ENCODE measurements at regions not wholly inside any gene's neighbourhood (a gene's known extent, or its start where the extent isn't known, plus 50 kb on each side); places are given as distances from the start of the nearest gene placed in this dataset.

DNA sequence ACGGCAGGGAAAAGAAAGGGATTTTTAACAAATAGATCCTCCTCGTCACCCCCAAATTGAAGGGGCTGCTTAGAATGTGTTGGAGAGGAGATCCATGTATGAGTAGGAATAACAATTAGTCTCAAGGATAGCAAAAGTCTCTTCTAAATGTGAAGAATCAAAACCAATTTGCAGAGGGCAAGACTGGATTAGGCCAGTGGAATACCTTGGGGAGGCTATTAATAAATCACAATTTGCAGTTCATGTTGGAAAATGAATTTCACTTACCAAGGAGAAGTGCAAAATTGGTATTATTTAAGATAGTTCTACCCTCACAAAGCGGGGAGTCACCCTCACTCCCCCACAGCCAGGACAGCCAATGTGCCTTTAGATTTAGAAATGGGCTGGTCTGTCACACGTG, 299.8 kb upstream of the SLC30A5 start:
- 65 to 66% methylated on average over 4 of the region's 4 CpGs for WGBS, 2 donors (ENCODE audit: low coverage in 1 of 2)
- Histone ChIP-seq H3K36me3 (no peaks in the 10 kb centered on the region), H3K4me1 (no peaks in the 10 kb centered on the region), H3K9me3 (peaks cover 0 to 6% (median 0%) of the 10 kb centered on the region in 3 donors), H3K4me3 (no peak overlapping the region), H3K27me3 (no peaks in the 10 kb centered on the region), H3K27ac (no peak overlapping the region)
- TF ChIP-seq POLR2AphosphoS5 (IDR thresholded peaks at IDR 0.05) (no peak), POLR2A (IDR thresholded peaks at IDR 0.05) (no peak), EP300 (IDR thresholded peaks at IDR 0.05) (no peak)
- TF ChIP-seq, protein P1, sequence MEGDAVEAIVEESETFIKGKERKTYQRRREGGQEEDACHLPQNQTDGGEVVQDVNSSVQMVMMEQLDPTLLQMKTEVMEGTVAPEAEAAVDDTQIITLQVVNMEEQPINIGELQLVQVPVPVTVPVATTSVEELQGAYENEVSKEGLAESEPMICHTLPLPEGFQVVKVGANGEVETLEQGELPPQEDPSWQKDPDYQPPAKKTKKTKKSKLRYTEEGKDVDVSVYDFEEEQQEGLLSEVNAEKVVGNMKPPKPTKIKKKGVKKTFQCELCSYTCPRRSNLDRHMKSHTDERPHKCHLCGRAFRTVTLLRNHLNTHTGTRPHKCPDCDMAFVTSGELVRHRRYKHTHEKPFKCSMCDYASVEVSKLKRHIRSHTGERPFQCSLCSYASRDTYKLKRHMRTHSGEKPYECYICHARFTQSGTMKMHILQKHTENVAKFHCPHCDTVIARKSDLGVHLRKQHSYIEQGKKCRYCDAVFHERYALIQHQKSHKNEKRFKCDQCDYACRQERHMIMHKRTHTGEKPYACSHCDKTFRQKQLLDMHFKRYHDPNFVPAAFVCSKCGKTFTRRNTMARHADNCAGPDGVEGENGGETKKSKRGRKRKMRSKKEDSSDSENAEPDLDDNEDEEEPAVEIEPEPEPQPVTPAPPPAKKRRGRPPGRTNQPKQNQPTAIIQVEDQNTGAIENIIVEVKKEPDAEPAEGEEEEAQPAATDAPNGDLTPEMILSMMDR (IDR thresholded peaks at IDR 0.05), result no peak
- ATAC-seq, result no peak

DNA sequence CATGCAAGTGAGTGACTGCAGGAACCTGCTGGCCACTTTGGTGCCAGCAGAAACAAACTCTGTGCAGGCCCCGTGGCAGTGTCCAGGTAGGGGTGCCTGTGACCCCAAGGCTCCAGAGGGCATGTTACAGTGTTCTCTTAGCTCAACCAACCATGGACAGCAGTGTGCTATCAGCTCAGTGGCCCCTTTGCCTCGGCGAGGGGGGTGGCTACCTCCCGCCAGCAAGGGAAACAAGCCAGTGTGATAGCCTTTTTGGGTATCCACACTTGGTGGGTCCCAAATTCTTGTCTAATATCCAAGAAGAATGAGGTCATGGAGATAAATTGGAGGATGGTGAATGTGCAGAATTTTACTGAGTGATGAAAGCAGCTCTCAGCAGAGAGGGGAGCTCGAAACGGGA, 298.6 kb upstream of the SLC30A5 start:
- ATAC-seq, result no peak
- H3K9me3 ChIP-seq, result peaks cover 0 to 6% (median 0%) of the 10 kb centered on the region in 3 donors
- TF ChIP-seq POLR2A (IDR thresholded peaks at IDR 0.05) (no peak), EP300 (IDR thresholded peaks at IDR 0.05) (no peak), POLR2AphosphoS5 (IDR thresholded peaks at IDR 0.05) (no peak)
- TF ChIP-seq, protein P1 (IDR thresholded peaks at IDR 0.05), result no peak
- no peaks in the 10 kb centered on the region for H3K4me1 ChIP-seq
- 36 to 77% methylated on average over 2 to 6 of the region's 6 CpGs for WGBS, 2 donors (ENCODE audit: low coverage in 1 of 2)
- H3K27me3 ChIP-seq, result no peaks in the 10 kb centered on the region
- no peak overlapping the region for H3K27ac ChIP-seq
- H3K36me3 ChIP-seq, result no peaks in the 10 kb centered on the region
- no peak overlapping the region for H3K4me3 ChIP-seq

DNA sequence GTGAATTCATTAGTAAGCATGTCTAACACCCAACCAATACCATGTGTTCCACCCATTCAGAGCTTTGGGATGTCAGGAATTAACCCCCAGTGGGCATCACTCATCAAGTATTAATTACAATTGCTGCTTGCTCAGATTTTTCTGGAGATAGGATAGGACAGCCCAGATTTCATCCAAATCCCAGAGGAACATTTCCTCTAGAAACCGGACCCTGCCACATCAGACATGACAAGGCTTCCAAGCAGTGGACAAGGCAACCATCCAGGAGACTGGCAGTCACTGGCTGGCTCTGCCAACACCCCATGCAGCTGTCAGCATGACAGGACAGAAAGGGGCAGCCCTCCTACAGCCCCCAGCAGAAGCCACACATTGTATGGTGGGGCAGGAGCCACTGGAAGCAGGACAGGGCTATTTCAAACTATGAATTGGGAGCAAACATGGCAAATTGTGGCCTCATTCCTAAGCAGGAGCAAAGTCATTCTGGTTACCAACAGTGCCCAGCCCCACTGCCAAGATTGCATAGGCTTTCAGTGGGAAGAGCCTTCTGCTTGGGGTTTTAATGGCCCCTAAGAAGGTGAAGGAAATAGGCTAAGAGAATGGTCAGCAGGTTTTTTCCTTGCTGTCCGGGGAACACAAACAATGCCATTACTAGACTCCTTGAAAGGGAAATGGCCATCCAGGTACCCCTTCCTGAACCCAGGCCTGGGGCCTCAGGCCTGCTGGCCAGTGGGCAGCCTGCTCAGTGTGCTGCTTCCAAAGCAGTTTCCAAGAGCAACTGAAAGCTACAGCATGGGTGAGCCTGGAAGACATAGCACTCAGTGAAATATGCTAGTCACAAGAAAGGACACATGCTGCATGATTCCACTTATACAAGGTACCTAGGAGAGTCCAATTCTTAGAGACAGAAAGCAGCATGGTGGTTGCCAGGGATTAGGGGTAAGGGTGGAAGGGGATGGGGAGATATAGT, 294.7 kb upstream of the SLC30A5 start:
- Histone ChIP-seq H3K36me3 (no peaks in the 10 kb centered on the region), H3K9me3 (no peaks in the 10 kb centered on the region), H3K4me1 (no peaks in the 10 kb centered on the region), H3K27ac (no peak overlapping the region), H3K27me3 (no peaks in the 10 kb centered on the region), H3K4me3 (no peak overlapping the region)
- no peak for ATAC-seq
- TF ChIP-seq POLR2AphosphoS5 (IDR thresholded peaks at IDR 0.05) (no peak), EP300 (IDR thresholded peaks at IDR 0.05) (no peak), POLR2A (IDR thresholded peaks at IDR 0.05) (no peak)
- TF ChIP-seq, protein P1 (IDR thresholded peaks at IDR 0.05), result no peak
- WGBS, 2 donors (ENCODE audit: low coverage in 1 of 2), result 40% methylated on average over 1 of the region's 2 CpGs; no CpG with 5 or more reads in 1 of the 2 donors

DNA sequence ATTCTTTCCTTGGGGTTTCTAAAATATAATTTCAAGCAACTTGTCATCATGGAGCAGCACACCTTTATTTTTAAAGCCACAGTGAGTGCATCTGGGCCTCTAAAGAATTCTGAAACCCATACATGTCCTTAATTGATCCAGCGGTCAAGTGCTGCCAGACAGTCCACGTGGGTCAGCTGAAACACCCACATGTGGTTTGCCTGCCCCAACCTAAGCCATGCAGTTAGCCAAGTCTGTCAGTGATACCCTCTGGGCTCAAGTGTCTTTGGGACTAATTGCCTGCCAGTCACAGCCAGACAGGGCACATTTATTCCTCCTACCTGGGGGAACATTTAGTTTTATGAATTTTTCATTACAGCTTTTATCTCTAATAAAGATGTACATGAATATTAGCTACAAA, 291.4 kb upstream of the SLC30A5 start:
- 90 to 92% methylated on average over 2 of the region's 2 CpGs for WGBS, 2 donors (ENCODE audit: low coverage in 1 of 2)

More for the DNA sequence above, 291.4 kb upstream of the SLC30A5 start:
- Histone ChIP-seq H3K27me3 (no peaks in the 10 kb centered on the region), H3K9me3 (peaks cover 0 to 15% (median 0%) of the 10 kb centered on the region in 3 donors), H3K4me3 (no peak overlapping the region), H3K4me1 (no peaks in the 10 kb centered on the region), H3K27ac (no peak overlapping the region), H3K36me3 (no peaks in the 10 kb centered on the region)
- TF ChIP-seq POLR2A (IDR thresholded peaks at IDR 0.05) (no peak), POLR2AphosphoS5 (IDR thresholded peaks at IDR 0.05) (no peak), EP300 (IDR thresholded peaks at IDR 0.05) (no peak)
- TF ChIP-seq, protein P1 (IDR thresholded peaks at IDR 0.05), result no peak
- no peak for ATAC-seq

All from gastroesophageal sphincter (tissue), 4 donors.